LNCaP clone FGC (cell line): ENCODE measurements at regions not wholly inside any gene's neighbourhood (a gene's known extent, or its start where the extent isn't known, plus 50 kb on each side); places are given as distances from the start of the nearest gene placed in this dataset.
"Not testable (repeated sequence)": the region's sequence is repeated elsewhere in the genome, so short reads cannot be mapped to it uniquely, and the experiment has no call there.

Source experiments
- DNase-seq: peaks from one replicate; pipeline ENCODE4 v3.0.0-alpha.2; 2011; ENCODE audit warnings: low read depth
- H3K4me3 ChIP-seq: 2 replicates; pipeline ENCODE4 v1.5.1; 2011; ENCODE audit warnings: mild to moderate bottlenecking, low read depth, low read length, control low read depth
- TF ChIP-seq, protein P1 (sequence below): IDR thresholded peaks from 2 replicates; pipeline ENCODE4 v1.5.1; 2012; ENCODE audit warnings: mild to moderate bottlenecking; ENCODE audit not compliant: control insufficient read depth, insufficient read depth; ENCODE audit errors: extremely low read depth

DNA sequence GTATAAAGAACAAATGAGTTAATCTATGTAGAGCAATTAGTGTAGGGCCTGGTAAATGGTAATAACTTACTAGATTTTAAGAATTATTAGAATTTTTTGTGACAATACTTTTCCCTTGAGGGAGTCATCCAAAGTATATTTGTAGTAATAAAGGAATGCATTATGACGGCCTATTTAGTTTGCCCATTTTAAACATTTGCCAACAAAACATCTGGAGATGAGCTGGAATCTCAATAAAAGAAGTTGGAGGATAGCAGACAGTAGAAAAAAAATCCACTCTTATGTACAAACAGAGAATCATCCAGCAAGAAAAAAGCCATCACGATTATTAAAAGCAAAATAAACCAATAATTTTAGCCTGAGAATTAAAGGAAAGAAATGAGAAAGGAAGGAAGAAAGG lies 567.3 kb upstream of the ADAMTS5 start:
- H3K4me3 ChIP-seq, result no peak overlapping the region
- DNase-seq, result no peak
- TF ChIP-seq, protein P1, sequence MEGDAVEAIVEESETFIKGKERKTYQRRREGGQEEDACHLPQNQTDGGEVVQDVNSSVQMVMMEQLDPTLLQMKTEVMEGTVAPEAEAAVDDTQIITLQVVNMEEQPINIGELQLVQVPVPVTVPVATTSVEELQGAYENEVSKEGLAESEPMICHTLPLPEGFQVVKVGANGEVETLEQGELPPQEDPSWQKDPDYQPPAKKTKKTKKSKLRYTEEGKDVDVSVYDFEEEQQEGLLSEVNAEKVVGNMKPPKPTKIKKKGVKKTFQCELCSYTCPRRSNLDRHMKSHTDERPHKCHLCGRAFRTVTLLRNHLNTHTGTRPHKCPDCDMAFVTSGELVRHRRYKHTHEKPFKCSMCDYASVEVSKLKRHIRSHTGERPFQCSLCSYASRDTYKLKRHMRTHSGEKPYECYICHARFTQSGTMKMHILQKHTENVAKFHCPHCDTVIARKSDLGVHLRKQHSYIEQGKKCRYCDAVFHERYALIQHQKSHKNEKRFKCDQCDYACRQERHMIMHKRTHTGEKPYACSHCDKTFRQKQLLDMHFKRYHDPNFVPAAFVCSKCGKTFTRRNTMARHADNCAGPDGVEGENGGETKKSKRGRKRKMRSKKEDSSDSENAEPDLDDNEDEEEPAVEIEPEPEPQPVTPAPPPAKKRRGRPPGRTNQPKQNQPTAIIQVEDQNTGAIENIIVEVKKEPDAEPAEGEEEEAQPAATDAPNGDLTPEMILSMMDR, result no peak

DNA sequence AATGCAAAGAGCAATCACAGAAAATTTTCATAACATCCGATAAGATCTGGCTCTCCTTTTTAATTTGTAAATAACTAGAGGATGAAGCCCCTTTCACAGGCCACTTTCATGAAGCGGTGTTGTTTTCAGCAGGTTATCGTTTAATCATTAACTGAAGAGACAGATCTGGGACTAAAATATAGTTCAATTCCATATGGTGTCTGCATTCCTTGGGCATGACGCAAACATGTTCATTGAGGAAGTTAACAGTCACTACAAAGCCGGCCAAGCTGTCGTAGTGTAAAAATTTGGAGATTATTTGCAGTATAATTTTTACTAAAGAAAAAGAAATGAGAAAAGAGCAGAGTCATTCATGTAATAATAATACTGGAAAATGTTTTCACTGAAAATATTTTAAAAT lies 565.2 kb upstream of the ADAMTS5 start:
- no peak for DNase-seq
- TF ChIP-seq, protein P1, result no peak
- no peak overlapping the region for H3K4me3 ChIP-seq

DNA sequence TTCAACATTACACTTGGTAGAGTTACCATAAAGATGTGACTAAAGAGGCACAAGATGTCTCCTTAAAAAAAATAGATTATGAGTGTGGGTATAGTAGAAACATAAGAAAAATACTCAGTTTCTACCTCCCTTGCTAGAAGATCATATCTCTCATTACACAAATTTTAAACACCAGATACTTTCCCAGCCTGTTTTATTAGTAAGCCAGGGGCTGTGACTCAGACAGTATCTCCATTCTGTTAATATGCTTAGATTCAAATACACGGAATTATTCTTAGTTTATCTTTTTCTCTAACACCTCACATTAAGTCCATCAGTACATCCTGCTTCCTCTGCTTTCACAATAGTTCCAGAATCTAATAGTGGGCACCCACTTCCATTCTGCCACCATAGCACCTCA lies 561.8 kb upstream of the ADAMTS5 start:
- H3K4me3 ChIP-seq, result no peak overlapping the region
- no peak for DNase-seq
- TF ChIP-seq, protein P1, result no peak

DNA sequence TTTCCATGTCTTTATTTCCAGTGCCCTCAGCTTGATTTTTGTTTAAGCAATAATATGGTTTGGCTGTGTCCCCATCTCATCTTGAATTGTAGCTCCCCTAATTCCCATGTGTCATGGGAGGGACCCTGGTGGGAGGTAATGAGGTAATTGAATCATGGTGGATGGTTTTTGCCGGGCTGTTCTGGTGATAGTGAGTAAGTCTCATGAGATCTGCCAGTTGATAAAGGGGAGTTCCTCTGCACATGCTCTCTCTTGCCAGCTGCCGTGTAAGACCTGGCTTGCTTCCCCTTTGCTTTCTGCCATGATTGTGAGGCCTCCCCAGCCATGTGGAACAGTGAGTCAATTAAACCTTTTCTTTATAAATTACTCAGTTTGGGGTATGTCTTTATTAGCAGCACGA lies 559.6 kb upstream of the ADAMTS5 start:
- TF ChIP-seq, protein P1, result no peak
- H3K4me3 ChIP-seq, result no peak overlapping the region
- no peak for DNase-seq

DNA sequence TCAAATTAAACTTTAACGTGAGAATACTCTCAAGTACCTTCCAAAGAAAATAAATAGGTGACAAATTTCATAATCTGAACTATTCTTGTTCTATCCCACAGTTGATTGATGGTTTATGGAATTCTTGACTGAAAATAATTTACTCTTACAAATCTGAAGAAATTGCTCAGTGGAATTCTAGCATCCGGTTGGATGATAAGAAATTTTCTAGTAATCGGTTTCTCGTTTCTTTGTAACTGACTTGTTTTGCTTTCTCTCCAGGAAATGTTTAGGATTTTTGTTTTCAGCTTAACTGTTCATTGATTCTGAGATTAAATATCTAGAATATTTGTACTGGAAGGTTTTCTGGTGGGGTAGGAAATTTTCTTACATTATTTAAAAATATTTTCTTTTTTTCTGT lies 558.9 kb upstream of the ADAMTS5 start:
- DNase-seq, result no peak
- TF ChIP-seq, protein P1, result no peak
- H3K4me3 ChIP-seq, result no peak overlapping the region

DNA sequence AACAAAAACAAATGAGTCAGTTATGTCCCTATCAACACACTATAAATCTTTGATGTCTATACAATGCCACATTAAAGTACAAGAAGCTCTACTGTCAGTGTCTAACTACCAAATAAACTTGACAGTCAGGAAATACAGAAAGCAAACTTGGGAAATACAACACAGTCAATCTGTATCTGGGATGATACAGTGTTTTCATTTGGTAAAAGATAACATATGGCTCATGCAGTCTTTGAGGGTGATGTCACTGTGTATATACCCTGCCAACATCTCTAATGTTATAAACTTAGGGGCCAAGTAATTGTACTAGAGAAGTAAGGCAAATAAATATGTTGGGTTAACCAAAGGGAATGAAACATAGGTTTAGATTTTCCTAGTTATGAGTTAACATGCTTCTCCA lies 552.5 kb upstream of the ADAMTS5 start:
- no peak overlapping the region for H3K4me3 ChIP-seq
- TF ChIP-seq, protein P1, result no peak
- DNase-seq, result peak; percentile 32

DNA sequence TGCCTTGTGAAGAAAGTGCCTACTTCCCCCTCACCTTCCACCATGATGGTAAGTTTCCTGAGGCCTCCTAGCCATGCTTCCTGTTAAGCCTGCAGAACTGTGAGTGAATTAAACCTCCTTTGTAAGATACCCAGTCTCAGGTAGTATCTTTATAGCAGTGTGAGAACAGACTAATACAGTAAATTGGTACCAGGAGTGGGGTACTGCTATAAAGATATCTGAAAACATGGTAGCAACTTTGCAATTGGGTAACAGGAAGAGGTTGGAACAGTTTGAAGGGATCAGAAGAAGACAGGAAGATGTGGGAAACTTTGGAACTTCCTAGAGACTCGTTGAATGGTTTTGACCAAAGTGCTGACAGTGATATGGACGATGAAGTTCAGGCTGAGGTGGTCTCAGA lies 550.3 kb upstream of the ADAMTS5 start:
- not testable (repeated sequence) for DNase-seq, H3K4me3 ChIP-seq

DNA sequence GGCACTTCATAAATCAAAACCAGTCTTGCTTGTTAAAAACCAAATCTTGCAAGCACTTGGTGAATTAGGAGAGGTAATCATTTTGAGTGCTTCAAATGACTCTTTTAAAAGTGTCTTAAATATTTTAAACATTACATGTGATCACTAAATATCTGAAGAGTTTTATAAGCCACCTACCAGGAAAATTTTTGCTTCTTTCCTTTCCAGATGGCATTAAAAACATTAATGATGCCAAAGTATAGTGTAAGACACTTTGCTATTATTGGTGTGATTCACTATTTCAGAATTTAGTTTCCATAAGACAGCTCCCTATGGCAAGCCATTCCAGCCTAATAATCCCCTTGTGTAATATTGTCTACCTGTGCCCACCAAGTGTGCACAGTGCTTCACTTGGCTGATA lies 548.8 kb upstream of the ADAMTS5 start:
- DNase-seq, result no peak
- no peak overlapping the region for H3K4me3 ChIP-seq
- TF ChIP-seq, protein P1, result no peak
